ENCODE measurements at regions not wholly inside any gene's neighbourhood (a gene's known extent, or its start where the extent isn't known, plus 50 kb on each side); places are given as distances from the start of the nearest gene placed in this dataset.

DNA sequence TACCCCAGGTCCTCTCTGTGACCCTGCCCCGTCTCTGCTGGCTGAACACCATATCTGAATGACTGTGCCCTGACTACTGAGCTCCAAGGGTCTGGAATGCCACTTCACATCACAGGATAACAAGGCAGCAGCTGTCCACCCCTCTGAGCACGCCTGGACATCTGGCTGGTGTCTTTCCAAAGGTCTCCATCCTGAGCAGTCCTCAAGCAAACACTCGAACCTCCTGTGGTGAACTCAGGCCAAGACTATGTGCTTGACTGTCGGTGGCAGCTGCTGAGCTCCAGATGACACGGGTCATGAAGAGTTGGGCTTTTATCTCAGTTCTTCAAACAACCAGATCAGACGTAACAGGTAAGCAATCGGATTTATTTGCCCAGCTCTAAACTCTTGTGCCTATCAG, 117.2 kb upstream of the BCL2L14 start:
- TF ChIP-seq, protein P1, sequence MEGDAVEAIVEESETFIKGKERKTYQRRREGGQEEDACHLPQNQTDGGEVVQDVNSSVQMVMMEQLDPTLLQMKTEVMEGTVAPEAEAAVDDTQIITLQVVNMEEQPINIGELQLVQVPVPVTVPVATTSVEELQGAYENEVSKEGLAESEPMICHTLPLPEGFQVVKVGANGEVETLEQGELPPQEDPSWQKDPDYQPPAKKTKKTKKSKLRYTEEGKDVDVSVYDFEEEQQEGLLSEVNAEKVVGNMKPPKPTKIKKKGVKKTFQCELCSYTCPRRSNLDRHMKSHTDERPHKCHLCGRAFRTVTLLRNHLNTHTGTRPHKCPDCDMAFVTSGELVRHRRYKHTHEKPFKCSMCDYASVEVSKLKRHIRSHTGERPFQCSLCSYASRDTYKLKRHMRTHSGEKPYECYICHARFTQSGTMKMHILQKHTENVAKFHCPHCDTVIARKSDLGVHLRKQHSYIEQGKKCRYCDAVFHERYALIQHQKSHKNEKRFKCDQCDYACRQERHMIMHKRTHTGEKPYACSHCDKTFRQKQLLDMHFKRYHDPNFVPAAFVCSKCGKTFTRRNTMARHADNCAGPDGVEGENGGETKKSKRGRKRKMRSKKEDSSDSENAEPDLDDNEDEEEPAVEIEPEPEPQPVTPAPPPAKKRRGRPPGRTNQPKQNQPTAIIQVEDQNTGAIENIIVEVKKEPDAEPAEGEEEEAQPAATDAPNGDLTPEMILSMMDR (IDR thresholded peaks at IDR 0.05; ENCODE audit: insufficient read depth, low read depth, low read length) = no peak
- no peak for TF ChIP-seq EZH2 (IDR thresholded peaks at IDR 0.05; ENCODE audit: insufficient read depth, low read length)

Data from astrocyte (in vitro differentiated cells and primary cell).